Activated naive CD8-positive, alpha-beta T cell treated with anti-CD3 and anti-CD28 coated beads for 36 hours (primary cell): ENCODE measurements at regions not wholly inside any gene's neighbourhood (a gene's known extent, or its start where the extent isn't known, plus 50 kb on each side); places are given as distances from the start of the nearest gene placed in this dataset.

ENCODE experiments used
- DNase-seq: peaks from one replicate; pipeline ENCODE4 v3.0.0; 2021
- H3K27ac Mint-ChIP-seq: one replicate; pipeline ENCODE4 v1.8.0; 2022; ENCODE audit warnings: mild to moderate bottlenecking, moderate library complexity, mixed read lengths
- H3K27me3 Mint-ChIP-seq: one replicate; pipeline ENCODE4 v1.8.0; 2022; ENCODE audit warnings: mild to moderate bottlenecking, mixed read lengths
- H3K36me3 Mint-ChIP-seq: one replicate; pipeline ENCODE4 v1.8.0; 2021; ENCODE audit warnings: mild to moderate bottlenecking, mixed read lengths
- H3K4me1 Mint-ChIP-seq: one replicate; pipeline ENCODE4 v1.8.0; 2021; ENCODE audit warnings: mixed read lengths
- H3K4me3 Mint-ChIP-seq: one replicate; pipeline ENCODE4 v1.8.0; 2022; ENCODE audit warnings: mild to moderate bottlenecking, moderate library complexity, mixed read lengths
- H3K9me3 Mint-ChIP-seq: one replicate; pipeline ENCODE4 v1.8.0; 2022; ENCODE audit warnings: mixed read lengths

GRCh38 chr20:6468423-6469116, 298.9 kb upstream of the BMP2 start:
- Mint-ChIP-seq H3K27me3 (peaks cover 3% of the 10 kb centered on the region), H3K27ac (no peak overlapping the region), H3K9me3 (no peaks in the 10 kb centered on the region), H3K4me1 (no peaks in the 10 kb centered on the region), H3K4me3 (no peak overlapping the region), H3K36me3 (no peaks in the 10 kb centered on the region)
- DNase-seq = no peak

- Mint-ChIP-seq H3K27me3 (peaks cover 3% of the 10 kb centered on the region), H3K27ac (no peak overlapping the region), H3K4me3 (no peak overlapping the region), H3K4me1 (no peaks in the 10 kb centered on the region), H3K36me3 (no peaks in the 10 kb centered on the region), H3K9me3 (no peaks in the 10 kb centered on the region)
- DNase-seq = no peak
These were observed 299.9 kb upstream of the BMP2 start for GRCh38 chr20:6467562-6467961.

GRCh38 chr20:6466075-6466810, 301.2 kb upstream of the BMP2 start:
- H3K9me3 Mint-ChIP-seq = no peaks in the 10 kb centered on the region
- no peaks in the 10 kb centered on the region for H3K4me1 Mint-ChIP-seq
- no peak for DNase-seq
- H3K4me3 Mint-ChIP-seq = no peak overlapping the region
- no peaks in the 10 kb centered on the region for H3K36me3 Mint-ChIP-seq
- H3K27me3 Mint-ChIP-seq = peaks cover 3% of the 10 kb centered on the region
- no peak overlapping the region for H3K27ac Mint-ChIP-seq

- H3K4me3 Mint-ChIP-seq = no peak overlapping the region
- no peaks in the 10 kb centered on the region for H3K27me3 Mint-ChIP-seq
- H3K4me1 Mint-ChIP-seq = no peaks in the 10 kb centered on the region
- no peak overlapping the region for H3K27ac Mint-ChIP-seq
- DNase-seq = no peak
- H3K9me3 Mint-ChIP-seq = no peaks in the 10 kb centered on the region
- H3K36me3 Mint-ChIP-seq = no peaks in the 10 kb centered on the region
These were observed 316.6 kb upstream of the BMP2 start for GRCh38 chr20:6450841-6451240.

- no peak for DNase-seq
- H3K27me3 Mint-ChIP-seq = no peaks in the 10 kb centered on the region
- H3K4me3 Mint-ChIP-seq = no peak overlapping the region
- H3K27ac Mint-ChIP-seq = no peak overlapping the region
- H3K4me1 Mint-ChIP-seq = no peaks in the 10 kb centered on the region
- no peaks in the 10 kb centered on the region for H3K36me3 Mint-ChIP-seq
- H3K9me3 Mint-ChIP-seq = no peaks in the 10 kb centered on the region
These were observed 317.6 kb upstream of the FERMT1 start for GRCh38 chr20:6440443-6440799.

GRCh38 chr20:6439737-6440442, 317.1 kb upstream of the FERMT1 start:
- no peak for DNase-seq
- Mint-ChIP-seq H3K27ac (no peak overlapping the region), H3K4me1 (no peaks in the 10 kb centered on the region), H3K9me3 (no peaks in the 10 kb centered on the region), H3K27me3 (no peaks in the 10 kb centered on the region), H3K4me3 (no peak overlapping the region), H3K36me3 (no peaks in the 10 kb centered on the region)

- Mint-ChIP-seq H3K27ac (no peak overlapping the region), H3K4me1 (no peaks in the 10 kb centered on the region), H3K36me3 (no peaks in the 10 kb centered on the region), H3K9me3 (peaks cover 9% of the 10 kb centered on the region), H3K4me3 (no peak overlapping the region), H3K27me3 (peaks cover 3% of the 10 kb centered on the region)
- no peak for DNase-seq
These were observed 311.3 kb upstream of the FERMT1 start for GRCh38 chr20:6434131-6434530.

- H3K4me1 Mint-ChIP-seq = no peaks in the 10 kb centered on the region
- H3K27me3 Mint-ChIP-seq = peaks cover 3% of the 10 kb centered on the region
- no peak overlapping the region for H3K4me3 Mint-ChIP-seq
- no peaks in the 10 kb centered on the region for H3K36me3 Mint-ChIP-seq
- peaks cover 9% of the 10 kb centered on the region for H3K9me3 Mint-ChIP-seq
- H3K27ac Mint-ChIP-seq = no peak overlapping the region
- no peak for DNase-seq
These were observed 307.6 kb upstream of the FERMT1 start for GRCh38 chr20:6430381-6430780.

- Mint-ChIP-seq H3K9me3 (peaks cover 6% of the 10 kb centered on the region), H3K4me3 (no peak overlapping the region), H3K4me1 (no peaks in the 10 kb centered on the region), H3K27me3 (no peaks in the 10 kb centered on the region), H3K36me3 (no peaks in the 10 kb centered on the region), H3K27ac (no peak overlapping the region)
- DNase-seq = no peak
These were observed 303.6 kb upstream of the FERMT1 start for GRCh38 chr20:6426287-6426891.

GRCh38 chr20:6421321-6422248, 298.8 kb upstream of the FERMT1 start:
- no peaks in the 10 kb centered on the region for H3K36me3 Mint-ChIP-seq

GRCh38 chr20:6420336-6420735, 297.5 kb upstream of the FERMT1 start:
- Mint-ChIP-seq H3K4me3 (no peak overlapping the region), H3K4me1 (no peaks in the 10 kb centered on the region), H3K27me3 (peaks cover 6% of the 10 kb centered on the region), H3K9me3 (no peaks in the 10 kb centered on the region), H3K27ac (no peak overlapping the region), H3K36me3 (no peaks in the 10 kb centered on the region)
- no peak for DNase-seq

More at GRCh38 chr20:6421321-6422248, 298.8 kb upstream of the FERMT1 start:
- peaks cover 6% of the 10 kb centered on the region for H3K27me3 Mint-ChIP-seq
- DNase-seq = no peak
- no peak overlapping the region for H3K27ac Mint-ChIP-seq
- no peaks in the 10 kb centered on the region for H3K9me3 Mint-ChIP-seq
- no peak overlapping the region for H3K4me3 Mint-ChIP-seq
- no peaks in the 10 kb centered on the region for H3K4me1 Mint-ChIP-seq

- Mint-ChIP-seq H3K27ac (no peak overlapping the region), H3K27me3 (peaks cover 6% of the 10 kb centered on the region), H3K36me3 (no peaks in the 10 kb centered on the region), H3K4me3 (no peak overlapping the region), H3K9me3 (no peaks in the 10 kb centered on the region), H3K4me1 (no peaks in the 10 kb centered on the region)
- DNase-seq = no peak
These were observed 295.9 kb upstream of the FERMT1 start for GRCh38 chr20:6418732-6419131.

GRCh38 chr20:6416371-6416770, 293.5 kb upstream of the FERMT1 start:
- H3K9me3 Mint-ChIP-seq = no peaks in the 10 kb centered on the region
- H3K27me3 Mint-ChIP-seq = peaks cover 6% of the 10 kb centered on the region
- no peak for DNase-seq
- no peaks in the 10 kb centered on the region for H3K4me1 Mint-ChIP-seq
- H3K36me3 Mint-ChIP-seq = no peaks in the 10 kb centered on the region
- no peak overlapping the region for H3K27ac Mint-ChIP-seq
- H3K4me3 Mint-ChIP-seq = no peak overlapping the region

GRCh38 chr20:6411651-6412050, 288.8 kb upstream of the FERMT1 start:
- H3K4me3 Mint-ChIP-seq = no peak overlapping the region
- H3K36me3 Mint-ChIP-seq = no peaks in the 10 kb centered on the region
- H3K9me3 Mint-ChIP-seq = no peaks in the 10 kb centered on the region
- DNase-seq = no peak
- H3K27me3 Mint-ChIP-seq = peaks cover 3% of the 10 kb centered on the region
- no peak overlapping the region for H3K27ac Mint-ChIP-seq
- no peaks in the 10 kb centered on the region for H3K4me1 Mint-ChIP-seq
